GM06990 (cell line): ENCODE measurements at regions not wholly inside any gene's neighbourhood (a gene's known extent, or its start where the extent isn't known, plus 50 kb on each side); places are given as distances from the start of the nearest gene placed in this dataset.
"Not testable (repeated sequence)": the region's sequence is repeated elsewhere in the genome, so short reads cannot be mapped to it uniquely, and the experiment has no call there.

ENCODE experiments used
- DNase-seq: peaks from one replicate; pipeline ENCODE4 v3.0.0-alpha.2; 2011; ENCODE audit not compliant: insufficient read length; ENCODE audit errors: extremely low read depth
- H3K27me3 ChIP-seq: replicated peaks from 2 replicates; pipeline ENCODE4 v1.6.0; 2011; ENCODE audit warnings: low read length; ENCODE audit not compliant: control insufficient read depth, insufficient read depth
- H3K36me3 ChIP-seq: 2 replicates; pipeline ENCODE4 v1.5.1; 2011; ENCODE audit warnings: low read length; ENCODE audit not compliant: control insufficient read depth, insufficient read depth
- H3K4me3 ChIP-seq: replicated peaks from 2 replicates; pipeline ENCODE4 v1.5.1; 2011; ENCODE audit warnings: low read depth, mild to moderate bottlenecking, control low read depth, low read length
- TF ChIP-seq, protein P1 (sequence below): IDR thresholded peaks from 2 replicates; pipeline ENCODE4 v1.5.1; 2011; ENCODE audit warnings: low read length, control low read depth, mild to moderate bottlenecking, inconsistent platforms; ENCODE audit not compliant: insufficient read depth, poor library complexity, severe bottlenecking

DNA sequence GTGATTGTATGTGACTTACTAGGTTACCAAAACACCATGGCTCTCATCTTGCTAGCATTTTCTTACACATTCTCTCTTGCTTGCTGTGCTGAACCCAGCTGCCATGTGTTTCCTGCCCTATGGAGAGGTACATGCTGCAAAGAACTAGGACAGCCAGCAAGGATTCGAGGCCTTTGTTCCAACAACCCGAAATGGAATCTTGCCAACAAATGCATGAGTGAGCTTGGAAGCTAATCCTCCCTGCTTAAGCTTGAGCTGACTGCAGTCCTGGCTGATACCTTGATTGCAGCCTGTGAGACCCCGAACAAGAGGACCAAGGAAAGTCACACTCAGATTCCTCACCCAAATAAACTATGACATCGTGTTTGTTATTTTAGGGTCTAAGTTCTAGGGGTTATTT, 651.2 kb downstream of the SLITRK6 start:
- Histone ChIP-seq H3K36me3 (no peaks in the 10 kb centered on the region), H3K4me3 (no peak overlapping the region), H3K27me3 (no peaks in the 10 kb centered on the region)
- no peak for DNase-seq
- TF ChIP-seq, protein P1, sequence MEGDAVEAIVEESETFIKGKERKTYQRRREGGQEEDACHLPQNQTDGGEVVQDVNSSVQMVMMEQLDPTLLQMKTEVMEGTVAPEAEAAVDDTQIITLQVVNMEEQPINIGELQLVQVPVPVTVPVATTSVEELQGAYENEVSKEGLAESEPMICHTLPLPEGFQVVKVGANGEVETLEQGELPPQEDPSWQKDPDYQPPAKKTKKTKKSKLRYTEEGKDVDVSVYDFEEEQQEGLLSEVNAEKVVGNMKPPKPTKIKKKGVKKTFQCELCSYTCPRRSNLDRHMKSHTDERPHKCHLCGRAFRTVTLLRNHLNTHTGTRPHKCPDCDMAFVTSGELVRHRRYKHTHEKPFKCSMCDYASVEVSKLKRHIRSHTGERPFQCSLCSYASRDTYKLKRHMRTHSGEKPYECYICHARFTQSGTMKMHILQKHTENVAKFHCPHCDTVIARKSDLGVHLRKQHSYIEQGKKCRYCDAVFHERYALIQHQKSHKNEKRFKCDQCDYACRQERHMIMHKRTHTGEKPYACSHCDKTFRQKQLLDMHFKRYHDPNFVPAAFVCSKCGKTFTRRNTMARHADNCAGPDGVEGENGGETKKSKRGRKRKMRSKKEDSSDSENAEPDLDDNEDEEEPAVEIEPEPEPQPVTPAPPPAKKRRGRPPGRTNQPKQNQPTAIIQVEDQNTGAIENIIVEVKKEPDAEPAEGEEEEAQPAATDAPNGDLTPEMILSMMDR, result no peak

DNA sequence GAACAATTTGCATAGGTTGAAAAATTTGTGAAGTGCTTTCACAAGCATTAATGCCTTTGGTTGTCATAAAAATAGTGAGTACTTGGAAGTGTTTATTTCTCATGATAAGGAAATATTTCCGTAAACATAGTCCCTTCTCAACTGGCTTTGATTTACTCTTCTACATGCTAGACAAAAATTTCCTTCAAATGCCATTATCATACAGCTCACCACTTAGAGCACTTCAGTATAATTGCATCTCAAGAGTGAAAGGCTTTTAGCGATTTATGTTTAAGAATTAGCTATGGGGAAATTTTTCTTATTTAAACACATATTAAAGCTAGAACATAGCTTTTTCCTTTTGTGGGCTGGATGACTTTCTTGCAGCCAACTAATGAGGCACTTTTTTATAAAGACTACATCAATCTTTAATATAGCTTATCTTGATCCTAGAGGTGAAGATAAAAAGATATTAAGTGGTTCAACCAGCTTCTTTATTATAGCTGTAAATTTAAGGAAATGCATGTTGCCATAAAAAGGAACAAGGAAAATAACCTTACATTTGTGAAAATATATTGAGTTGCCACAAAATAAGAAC, 656.8 kb downstream of the SLITRK6 start:
- no peaks in the 10 kb centered on the region for H3K27me3 ChIP-seq
- no peak for DNase-seq
- TF ChIP-seq, protein P1, result no peak
- H3K4me3 ChIP-seq, result no peak overlapping the region
- no peaks in the 10 kb centered on the region for H3K36me3 ChIP-seq

DNA sequence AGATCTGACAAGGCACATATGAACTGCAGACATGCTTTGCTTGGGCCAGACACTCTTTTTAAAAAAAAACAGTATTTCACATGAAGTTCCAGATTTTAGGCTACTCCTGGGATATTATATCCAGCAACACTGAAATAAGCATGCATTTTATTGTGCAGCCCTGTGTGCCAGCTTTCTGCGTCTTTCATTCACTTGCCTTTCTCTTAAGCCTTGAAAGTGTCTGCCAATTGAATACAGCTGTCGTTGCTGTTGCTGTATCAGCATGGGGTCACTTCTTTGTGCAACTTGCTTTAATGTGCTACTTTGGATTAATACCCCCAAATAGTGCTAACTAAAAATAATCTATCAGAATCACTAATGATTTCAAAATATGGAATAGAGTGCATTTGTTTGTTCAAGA, 657.8 kb downstream of the SLITRK6 start:
- DNase-seq, result no peak
- TF ChIP-seq, protein P1, result no peak
- H3K27me3 ChIP-seq, result no peaks in the 10 kb centered on the region
- no peaks in the 10 kb centered on the region for H3K36me3 ChIP-seq
- H3K4me3 ChIP-seq, result no peak overlapping the region

DNA sequence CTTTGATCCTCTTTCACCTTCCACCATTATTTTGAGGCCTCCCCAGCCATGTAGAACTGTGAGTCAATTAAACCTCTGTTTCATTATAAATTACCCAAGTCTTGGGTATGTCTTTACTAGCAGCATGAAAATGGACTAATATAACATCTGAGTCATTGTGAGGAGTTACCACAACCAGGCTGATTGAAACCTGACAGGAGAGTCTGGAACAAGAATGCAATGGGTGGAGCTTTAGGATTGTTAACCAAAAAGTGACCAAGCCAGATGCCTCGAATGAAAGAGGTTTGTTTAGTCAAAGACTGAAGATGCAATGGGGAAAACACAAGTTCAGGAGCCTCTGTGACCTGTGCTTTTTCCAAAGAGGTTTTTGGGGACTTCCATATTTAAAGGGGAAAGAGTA, 659.0 kb downstream of the SLITRK6 start:
- TF ChIP-seq, protein P1, result no peak
- no peak for DNase-seq
- Histone ChIP-seq H3K27me3 (no peaks in the 10 kb centered on the region), H3K36me3 (no peaks in the 10 kb centered on the region), H3K4me3 (no peak overlapping the region)

DNA sequence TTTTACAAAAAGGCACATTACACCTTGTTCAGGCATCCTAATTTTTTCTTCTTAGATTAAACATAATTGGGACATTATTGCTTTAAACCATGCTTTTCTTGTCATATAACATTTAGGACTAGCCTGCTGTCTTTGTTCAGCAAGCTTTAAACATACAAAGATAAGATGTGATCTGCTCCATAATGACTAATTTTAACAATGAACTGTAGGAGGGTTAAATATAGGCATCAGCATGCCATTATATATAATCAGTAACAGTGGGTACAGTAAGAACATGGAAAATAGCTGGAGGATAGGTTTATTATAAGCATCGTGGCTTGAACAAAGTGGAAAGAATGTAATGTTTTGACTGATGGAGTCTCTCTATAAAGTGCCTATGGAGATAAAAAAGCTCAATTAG, 661.7 kb downstream of the SLITRK6 start:
- no peak for DNase-seq
- H3K4me3 ChIP-seq, result no peak overlapping the region
- no peaks in the 10 kb centered on the region for H3K27me3 ChIP-seq
- TF ChIP-seq, protein P1, result no peak
- H3K36me3 ChIP-seq, result no peaks in the 10 kb centered on the region

DNA sequence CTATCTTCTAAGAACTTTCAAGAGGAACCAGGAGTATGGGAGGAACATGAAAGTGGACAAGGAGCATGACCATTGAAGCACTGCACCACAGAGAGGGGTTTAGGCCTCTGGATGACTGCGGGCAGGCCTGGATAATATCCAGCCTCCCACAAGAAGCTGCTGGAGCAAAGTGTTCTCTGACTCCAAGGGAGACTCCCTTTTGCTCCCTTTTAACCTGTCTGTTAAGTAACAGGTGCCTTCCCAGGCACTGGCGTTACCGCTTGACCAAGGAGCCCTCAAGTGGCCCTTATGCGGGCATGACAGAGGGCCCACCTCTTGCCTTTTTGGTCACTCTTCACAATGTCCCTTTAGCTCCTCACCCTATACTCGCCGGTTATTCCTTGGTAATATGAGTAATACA, 666.2 kb downstream of the SLITRK6 start:
- DNase-seq, result no peak
- TF ChIP-seq, protein P1, result no peak
- H3K36me3 ChIP-seq, result no peaks in the 10 kb centered on the region
- no peak overlapping the region for H3K4me3 ChIP-seq
- no peaks in the 10 kb centered on the region for H3K27me3 ChIP-seq

DNA sequence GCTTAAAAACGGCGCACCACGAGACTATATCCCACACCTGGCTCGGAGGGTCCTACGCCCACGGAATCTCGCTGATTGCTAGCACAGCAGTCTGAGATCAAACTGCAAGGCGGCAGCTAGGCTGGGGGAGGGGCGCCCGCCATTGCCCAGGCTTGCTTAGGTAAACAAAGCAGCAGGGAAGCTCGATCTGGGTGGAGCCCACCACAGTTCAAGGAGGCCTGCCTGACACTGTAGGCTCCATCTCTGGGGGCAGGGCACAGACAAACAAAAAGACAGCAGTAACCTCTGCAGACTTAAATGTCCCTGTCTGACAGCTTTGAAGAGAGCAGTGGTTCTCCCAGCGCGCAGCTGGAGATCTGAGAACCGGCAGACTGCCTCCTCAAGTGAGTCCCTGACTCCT, 675.7 kb downstream of the SLITRK6 start:
- not testable (repeated sequence) for H3K4me3 ChIP-seq, DNase-seq, H3K27me3 ChIP-seq, H3K36me3 ChIP-seq
